GM12864 (cell line): ENCODE measurements at regions not wholly inside any gene's neighbourhood (a gene's known extent, or its start where the extent isn't known, plus 50 kb on each side); places are given as distances from the start of the nearest gene placed in this dataset.
A peak's percentile ranks its signal among the peaks of the same experiment; 100 is the strongest.

ENCODE experiments used
- DNase-seq: peaks from one replicate; pipeline ENCODE4 v3.0.0-alpha.2; 2011; ENCODE audit warnings: low read depth
- H3K4me3 ChIP-seq: 2 replicates; pipeline ENCODE4 v1.5.1; 2011; ENCODE audit warnings: mild to moderate bottlenecking, low read depth, low read length, control low read depth
- TF ChIP-seq, protein P1 (sequence below): IDR thresholded peaks from 2 replicates; pipeline ENCODE4 v1.5.1; 2011; ENCODE audit warnings: low read depth, mild to moderate bottlenecking, moderate library complexity, low read length, control low read depth, inconsistent platforms; ENCODE audit errors: missing control alignments

DNA sequence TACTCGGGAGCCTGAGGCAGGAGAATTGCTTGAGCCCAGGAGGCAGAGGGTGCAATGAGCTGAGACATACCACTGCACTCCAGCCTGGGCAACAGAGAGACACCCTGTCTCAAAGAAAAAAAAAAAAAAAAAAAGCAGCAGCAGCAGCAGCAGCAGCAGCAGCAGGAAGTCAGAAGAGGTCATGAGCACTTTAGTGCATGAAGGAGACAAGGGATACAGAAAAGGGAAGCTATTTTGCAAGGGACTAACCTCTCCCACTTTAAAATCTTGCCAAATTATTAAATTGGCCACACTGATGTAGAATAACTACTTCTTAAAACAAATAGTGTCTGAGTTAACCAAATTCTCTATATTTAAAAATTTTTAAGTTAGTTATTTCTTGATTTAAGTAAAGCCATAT, 113.4 kb upstream of the PDE1A start:
- DNase-seq: no peak
- no peak overlapping the region for H3K4me3 ChIP-seq
- TF ChIP-seq, protein P1, sequence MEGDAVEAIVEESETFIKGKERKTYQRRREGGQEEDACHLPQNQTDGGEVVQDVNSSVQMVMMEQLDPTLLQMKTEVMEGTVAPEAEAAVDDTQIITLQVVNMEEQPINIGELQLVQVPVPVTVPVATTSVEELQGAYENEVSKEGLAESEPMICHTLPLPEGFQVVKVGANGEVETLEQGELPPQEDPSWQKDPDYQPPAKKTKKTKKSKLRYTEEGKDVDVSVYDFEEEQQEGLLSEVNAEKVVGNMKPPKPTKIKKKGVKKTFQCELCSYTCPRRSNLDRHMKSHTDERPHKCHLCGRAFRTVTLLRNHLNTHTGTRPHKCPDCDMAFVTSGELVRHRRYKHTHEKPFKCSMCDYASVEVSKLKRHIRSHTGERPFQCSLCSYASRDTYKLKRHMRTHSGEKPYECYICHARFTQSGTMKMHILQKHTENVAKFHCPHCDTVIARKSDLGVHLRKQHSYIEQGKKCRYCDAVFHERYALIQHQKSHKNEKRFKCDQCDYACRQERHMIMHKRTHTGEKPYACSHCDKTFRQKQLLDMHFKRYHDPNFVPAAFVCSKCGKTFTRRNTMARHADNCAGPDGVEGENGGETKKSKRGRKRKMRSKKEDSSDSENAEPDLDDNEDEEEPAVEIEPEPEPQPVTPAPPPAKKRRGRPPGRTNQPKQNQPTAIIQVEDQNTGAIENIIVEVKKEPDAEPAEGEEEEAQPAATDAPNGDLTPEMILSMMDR: no peak

DNA sequence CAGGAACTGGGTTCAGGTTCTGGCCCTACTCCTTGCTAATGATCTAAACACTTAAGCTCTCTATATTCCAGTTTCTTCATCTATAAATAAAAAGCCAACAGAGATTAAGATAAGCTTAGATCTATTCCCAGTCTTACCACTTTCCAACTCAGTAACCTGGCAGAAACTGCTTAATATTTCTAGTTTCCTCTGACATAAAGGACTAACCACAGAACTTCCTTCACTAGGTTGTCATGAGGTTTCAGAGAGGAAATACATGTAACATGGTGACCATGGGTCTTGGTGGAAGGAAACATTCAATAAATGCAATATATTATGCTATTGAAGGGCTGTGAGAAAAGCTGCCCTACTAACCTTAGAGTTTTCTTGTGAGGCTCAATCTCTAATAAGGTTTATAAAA, 114.4 kb upstream of the PDE1A start:
- peak; percentile 8 for DNase-seq
- TF ChIP-seq, protein P1: no peak
- no peak overlapping the region for H3K4me3 ChIP-seq

DNA sequence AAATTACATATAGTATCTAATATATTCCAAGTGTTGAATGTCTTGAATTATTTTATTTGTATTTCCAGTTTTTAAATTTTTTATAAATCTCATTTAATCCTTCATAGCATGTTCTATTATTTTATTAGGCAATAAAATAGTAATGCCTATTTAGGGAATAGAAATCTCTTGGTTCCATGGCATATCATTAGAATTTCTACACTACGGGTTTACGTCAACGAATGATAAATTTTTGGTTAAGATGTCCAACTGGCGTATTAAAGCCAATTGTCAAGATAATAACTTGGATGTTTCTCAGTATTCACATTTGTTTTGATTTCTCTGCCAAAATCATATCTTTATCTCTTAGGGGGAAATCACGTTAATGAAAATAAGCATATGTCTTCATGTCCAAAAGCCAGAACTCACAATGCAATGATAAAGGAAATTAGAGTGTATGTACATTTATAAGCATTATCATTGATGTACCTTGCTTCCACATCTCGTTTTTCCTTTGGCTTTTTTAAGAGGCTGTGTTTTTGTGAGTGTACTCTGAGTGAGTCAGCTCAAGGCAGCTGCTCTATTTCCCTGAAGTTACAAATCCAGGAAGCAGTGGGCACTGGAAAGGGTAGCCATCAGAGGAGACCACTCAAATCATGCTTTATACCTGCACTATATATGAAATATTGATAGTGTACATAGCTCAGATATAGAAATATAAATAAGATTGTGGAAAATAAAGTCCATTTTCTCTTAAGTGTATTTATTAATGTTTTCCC, 115.8 kb upstream of the PDE1A start:
- DNase-seq: no peak
- no peak overlapping the region for H3K4me3 ChIP-seq
- TF ChIP-seq, protein P1: no peak

DNA sequence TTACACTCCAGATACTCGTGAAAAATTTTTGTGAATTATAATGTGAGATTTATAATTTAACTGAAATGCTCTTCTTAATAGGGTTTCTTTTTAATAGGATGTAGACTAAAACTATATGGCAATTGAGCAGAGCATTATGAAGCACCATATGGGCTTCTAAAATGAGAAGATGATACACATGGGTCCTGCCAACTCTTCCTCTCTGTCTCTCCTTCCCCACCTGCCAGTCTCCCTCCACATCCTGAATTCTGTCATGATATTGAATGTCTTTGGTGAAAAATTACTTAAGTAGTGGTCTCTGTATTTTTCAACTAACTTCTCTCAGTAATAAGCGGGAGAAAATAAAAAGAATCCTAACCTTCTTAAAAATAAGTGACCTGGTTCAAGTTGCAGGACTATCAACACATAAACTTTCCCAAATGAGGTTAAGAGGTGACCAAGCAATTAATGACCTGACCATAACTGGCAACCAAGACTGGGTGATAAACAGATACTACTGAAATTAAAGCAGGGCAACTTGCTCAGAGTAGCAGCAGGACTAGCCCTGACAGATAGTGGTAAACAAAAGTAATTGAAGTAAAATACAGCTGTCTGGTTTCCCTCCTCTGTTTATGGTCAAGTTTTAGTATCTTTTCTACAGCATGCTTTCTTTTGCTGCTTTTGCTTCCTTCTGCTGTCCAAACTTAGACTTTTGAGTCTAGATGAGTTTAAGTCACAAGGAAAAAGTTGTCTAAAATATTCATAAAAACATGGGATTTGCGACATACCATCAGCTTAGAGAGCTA, 117.1 kb upstream of the PDE1A start:
- H3K4me3 ChIP-seq: no peak overlapping the region
- TF ChIP-seq, protein P1: no peak
- no peak for DNase-seq

DNA sequence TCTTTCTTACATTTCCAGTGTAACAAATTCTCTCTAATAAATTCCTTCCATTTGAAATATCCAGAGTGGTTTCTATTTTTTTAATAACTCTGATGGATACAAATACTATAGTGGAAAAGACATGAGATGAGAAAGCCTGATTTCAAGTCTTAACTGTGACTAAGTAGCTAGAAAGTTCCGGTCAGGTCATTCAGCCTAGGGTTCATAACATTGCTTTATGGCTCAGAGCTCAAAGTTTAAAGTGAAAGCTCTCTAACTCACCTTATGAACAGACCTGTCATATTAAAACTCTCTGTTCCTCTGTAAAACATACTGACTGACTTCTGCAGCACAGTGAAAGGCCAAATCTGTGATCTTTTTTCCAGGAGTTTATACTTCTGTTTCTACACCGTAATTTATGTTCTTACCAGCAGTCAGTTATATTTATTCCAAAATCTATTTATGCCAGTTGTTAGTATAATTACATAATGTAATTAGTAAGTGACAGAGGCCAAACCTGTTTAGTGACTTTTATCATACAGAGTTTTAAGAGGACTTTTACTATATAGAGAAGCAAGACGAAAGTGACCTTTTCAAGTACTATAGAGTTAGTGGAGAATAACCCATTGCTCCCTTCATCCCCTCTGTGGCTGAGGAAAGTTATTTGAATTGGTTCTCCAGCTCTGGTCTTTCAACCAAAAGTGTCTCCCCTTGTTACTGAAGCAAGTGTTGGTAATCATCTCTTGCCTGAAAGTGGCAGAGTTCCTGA, 118.8 kb upstream of the PDE1A start:
- TF ChIP-seq, protein P1: no peak
- no peak overlapping the region for H3K4me3 ChIP-seq
- DNase-seq: no peak

DNA sequence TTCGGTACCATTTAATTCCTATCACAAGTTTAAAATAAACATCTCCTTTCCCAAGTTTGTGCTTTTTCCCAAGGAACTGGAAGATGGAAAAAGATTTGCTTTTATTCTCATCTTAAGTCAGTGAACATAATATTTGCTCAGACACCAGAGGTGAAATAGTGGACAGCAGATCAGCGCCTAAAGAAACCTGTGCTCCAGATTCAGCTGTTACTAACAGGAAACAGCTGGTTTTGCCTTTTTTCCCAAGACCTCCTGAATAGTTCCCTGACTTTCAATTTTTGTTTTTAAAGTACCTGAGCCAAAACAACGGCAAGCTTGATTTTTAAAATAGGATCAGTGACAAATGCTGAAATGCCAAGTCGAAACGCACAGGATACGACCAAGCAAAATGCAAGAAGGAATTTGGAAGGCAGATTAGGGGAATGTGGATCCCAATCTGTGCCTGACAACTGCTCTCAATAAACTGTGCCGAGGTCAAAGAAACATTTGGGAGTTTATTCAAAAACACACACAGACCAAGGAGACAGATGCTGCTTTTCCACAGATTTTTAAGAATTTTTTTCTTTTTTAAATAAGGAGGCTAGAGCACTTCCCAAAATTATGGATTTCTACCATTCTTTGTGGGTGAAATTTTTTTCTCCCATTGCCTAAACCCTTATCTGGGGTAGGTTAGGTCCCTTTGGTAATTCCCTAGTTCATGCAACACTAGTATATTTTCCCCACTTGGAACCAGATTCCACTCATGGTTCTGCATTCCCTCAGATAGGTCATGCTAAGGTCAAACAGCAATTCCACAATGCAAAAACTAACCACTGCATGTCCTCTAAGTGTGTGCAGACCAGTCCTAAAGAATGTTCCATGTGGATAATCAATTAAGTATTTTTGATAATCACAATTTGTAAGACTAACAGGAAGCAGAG, 121.5 kb upstream of the PDE1A start:
- no peak for DNase-seq
- TF ChIP-seq, protein P1: no peak

More for the DNA sequence above, 121.5 kb upstream of the PDE1A start:
- no peak overlapping the region for H3K4me3 ChIP-seq
